ENCODE measurements at regions not wholly inside any gene's neighbourhood (a gene's known extent, or its start where the extent isn't known, plus 50 kb on each side); places are given as distances from the start of the nearest gene placed in this dataset.

DNA sequence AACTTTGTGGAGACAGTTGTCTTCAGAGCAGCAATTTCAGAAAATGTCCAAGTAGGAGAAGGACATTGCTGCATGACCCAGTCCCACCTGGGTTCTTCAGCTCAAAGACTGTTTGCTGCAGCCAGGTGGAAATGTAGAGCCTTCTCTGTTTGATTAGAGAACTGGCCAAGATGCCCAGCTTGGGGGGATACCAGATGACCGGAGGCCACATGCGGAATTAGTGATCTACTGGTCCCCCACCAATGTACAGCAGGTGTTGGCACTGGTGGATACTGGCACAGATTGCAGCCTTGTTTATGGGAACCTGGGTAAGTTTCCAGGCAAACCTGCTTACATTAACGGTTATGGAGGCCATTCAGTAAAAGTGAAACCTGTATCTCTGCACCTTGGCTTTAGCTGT lies 555.3 kb downstream of the SLC6A15 start:
- TF ChIP-seq POLR2A (IDR thresholded peaks at IDR 0.05) (no peak), EP300 (IDR thresholded peaks at IDR 0.05) (no peak)
- TF ChIP-seq, protein P1, sequence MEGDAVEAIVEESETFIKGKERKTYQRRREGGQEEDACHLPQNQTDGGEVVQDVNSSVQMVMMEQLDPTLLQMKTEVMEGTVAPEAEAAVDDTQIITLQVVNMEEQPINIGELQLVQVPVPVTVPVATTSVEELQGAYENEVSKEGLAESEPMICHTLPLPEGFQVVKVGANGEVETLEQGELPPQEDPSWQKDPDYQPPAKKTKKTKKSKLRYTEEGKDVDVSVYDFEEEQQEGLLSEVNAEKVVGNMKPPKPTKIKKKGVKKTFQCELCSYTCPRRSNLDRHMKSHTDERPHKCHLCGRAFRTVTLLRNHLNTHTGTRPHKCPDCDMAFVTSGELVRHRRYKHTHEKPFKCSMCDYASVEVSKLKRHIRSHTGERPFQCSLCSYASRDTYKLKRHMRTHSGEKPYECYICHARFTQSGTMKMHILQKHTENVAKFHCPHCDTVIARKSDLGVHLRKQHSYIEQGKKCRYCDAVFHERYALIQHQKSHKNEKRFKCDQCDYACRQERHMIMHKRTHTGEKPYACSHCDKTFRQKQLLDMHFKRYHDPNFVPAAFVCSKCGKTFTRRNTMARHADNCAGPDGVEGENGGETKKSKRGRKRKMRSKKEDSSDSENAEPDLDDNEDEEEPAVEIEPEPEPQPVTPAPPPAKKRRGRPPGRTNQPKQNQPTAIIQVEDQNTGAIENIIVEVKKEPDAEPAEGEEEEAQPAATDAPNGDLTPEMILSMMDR (IDR thresholded peaks at IDR 0.05), result no peak

Data from sigmoid colon (tissue), 4 donors.